HG03575 (cell line): ENCODE measurements at regions not wholly inside any gene's neighbourhood (a gene's known extent, or its start where the extent isn't known, plus 50 kb on each side); places are given as distances from the start of the nearest gene placed in this dataset.

Source experiments
- ATAC-seq: cut with Tn5 transposase; IDR thresholded peaks from one replicate; pipeline ENCODE4 v1.9.1; 2021; ENCODE audit not compliant: unreplicated experiment, insufficient number of reproducible peaks, low FRiP score; ENCODE audit errors: extremely low read depth

DNA sequence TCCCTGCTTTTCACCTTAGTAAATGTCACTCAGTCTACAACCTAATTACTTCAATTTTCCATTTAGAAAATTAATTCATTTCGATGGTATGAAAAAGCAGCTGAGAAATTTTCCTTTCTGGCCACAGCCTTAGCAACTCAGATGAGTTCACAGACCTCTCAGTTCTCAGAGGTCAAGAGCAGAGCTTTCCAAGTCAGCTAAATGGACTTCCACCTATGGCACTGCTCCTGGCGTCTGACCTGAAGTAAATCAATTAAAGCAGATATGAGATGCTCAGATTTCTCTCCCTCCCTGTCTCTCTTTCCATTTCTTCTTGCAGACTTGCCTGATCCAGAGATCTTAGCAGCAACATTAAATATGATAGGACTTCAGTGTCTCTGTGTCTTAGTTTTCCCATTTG is 412.6 kb downstream of the QKI start:
- no peak for ATAC-seq

- no peak for ATAC-seq
Observed at GRCh38 chr6:163826629-163827028, 412.1 kb downstream of the QKI start.

GRCh38 chr6:163825033-163825432 is 410.5 kb downstream of the QKI start:
- ATAC-seq = no peak

GRCh38 chr6:163823577-163823976 is 409.1 kb downstream of the QKI start:
- ATAC-seq = no peak

- ATAC-seq = no peak
Observed at GRCh38 chr6:163820745-163821458, 406.4 kb downstream of the QKI start.

DNA sequence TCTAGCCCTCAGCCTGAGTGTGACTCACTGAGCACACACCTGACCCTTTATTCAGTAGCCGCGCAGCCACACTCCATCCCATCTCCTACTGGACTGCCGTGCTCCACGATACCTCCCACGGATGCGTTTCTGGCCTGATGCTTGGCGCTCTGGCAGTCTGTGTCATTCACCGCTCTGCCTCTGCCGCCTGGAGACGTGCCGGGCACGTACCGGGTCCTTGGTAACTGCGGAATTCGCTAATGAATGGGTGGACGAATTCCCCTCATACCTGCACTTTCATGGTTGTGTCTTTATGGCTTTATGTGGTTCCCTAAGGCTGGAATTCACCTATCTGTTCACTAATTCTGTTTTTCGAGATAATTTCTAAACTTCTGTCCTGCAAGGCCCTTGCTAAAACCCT is 405.7 kb downstream of the QKI start:
- ATAC-seq = no peak

- ATAC-seq = no peak
Observed at GRCh38 chr6:163818719-163819118, 404.2 kb downstream of the QKI start.

GRCh38 chr6:163816441-163816840 is 401.9 kb downstream of the QKI start:
- no peak for ATAC-seq

DNA sequence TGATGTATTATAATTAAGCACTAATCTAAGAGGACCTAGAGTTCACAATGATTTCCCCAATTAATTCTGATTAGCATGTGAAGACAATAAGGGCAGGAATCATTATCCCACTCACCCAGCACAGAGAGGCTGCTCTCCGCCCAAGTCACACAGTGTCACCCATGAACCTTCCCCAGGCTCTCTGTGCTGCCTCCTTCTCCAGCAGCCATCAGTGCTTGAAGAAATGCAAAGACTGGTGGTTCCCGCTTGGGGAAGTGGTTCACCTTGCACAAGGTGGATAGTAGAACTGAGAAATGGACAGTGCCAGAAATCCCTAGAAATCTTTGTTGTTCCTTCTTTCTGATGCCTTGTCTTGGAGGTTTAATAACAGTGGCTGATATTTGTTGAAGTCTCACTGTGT is 401.3 kb downstream of the QKI start:
- ATAC-seq = no peak

DNA sequence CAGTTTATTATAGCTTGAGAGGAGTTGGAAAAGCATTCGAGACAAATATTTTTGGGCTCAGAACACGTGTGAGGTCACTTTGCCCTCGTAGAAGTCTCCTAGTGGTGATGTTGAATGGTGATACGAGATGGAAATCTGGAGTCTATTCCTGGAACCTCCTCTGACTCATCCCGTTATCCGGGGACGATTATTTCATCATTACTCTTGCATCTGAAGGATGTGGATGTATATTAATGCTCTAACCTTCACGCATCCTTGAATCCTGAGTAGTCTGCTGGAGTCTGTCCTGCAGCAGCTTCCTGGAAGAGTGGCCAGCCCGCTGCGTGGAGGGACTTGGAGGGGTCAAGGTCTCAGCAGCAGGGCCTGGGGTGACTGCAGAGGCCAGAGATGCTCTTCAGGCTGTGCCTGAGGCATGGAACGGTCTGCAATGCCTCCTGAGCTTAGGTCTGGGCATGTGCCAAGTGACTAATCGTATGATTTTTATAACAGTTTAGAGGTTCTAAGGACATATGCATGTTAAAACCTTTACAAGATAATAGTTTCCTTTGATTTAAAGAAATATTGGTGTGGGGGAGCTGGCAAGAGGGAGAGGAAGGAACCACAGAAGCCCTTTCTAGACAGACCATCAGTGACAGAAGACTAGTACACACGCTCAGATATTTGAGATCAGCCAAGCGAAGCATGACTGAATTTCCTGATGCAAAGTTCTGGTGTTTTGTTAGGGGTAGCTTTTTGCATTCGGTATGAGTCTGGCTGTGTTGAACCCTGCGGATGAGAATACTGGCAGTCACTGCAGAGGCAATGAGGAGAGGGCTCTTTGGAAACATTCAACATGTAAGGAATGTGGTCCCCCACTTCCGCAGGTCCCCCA is 400.2 kb downstream of the QKI start:
- ATAC-seq = no peak

GRCh38 chr6:163813979-163814493 is 399.5 kb downstream of the QKI start:
- no peak for ATAC-seq

DNA sequence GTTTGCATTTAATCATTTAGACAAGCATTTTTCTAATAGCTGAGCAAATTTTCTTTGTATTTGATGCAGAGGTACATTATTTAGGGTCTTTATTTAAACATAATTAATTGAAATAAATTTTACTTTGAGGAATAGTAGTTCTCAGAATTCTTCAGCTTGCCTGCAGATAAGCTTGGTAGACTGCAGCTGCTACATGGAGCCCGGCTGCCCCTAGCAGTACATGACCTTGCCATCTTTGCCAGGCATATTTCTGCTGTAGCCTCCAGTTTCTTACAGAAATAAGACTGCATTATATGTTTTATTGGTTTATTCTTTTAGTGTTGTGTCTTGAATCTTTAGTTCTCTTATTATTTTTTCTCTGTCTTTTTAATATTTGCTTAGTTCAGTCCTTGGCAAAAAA is 396.8 kb downstream of the QKI start:
- no peak for ATAC-seq

DNA sequence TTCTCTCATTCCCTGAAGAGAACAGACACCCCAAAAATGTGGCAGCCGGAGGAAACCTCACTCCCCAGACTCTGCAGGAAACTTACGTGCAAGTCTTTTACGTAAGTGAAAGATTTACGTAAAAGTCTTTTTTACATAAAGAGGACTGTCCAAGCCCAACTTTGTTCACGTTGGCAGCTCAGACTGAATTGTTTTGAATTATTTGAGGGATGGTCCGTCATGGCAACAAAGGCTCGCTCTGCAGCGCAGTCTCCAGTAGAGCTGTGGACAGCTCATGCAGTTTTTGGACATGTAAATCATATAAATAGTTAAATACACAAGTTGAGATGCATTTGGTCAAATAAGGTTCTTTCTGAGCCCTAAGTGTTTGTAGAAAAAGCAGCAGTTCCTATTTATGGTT is 394.8 kb downstream of the QKI start:
- ATAC-seq = no peak

GRCh38 chr6:163808871-163809270 is 394.4 kb downstream of the QKI start:
- no peak for ATAC-seq

DNA sequence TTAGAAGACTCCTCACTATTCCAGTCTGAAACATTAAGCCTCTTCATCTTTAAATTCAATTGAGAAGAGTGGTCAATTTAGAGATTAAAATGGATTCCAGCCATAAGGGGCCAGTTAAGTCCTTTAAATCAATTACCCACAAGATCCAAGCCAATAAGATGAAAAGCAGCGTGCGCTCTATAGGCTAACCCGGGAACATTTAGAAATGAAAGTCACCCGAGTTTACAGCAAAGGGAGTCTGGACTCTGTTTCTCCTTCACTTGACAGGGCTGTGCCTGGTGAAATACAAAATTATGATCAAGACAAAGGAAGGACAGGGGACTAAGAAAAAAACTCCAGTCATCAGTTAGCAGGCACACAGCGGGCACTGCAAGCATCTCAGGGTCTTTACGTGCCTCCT is 393.7 kb downstream of the QKI start:
- no peak for ATAC-seq

- ATAC-seq = no peak
Observed at GRCh38 chr6:163806755-163807499, 392.4 kb downstream of the QKI start.

GRCh38 chr6:163804991-163805390 is 390.5 kb downstream of the QKI start:
- no peak for ATAC-seq

- no peak for ATAC-seq
Observed at GRCh38 chr6:163802267-163802666, 387.7 kb downstream of the QKI start.

DNA sequence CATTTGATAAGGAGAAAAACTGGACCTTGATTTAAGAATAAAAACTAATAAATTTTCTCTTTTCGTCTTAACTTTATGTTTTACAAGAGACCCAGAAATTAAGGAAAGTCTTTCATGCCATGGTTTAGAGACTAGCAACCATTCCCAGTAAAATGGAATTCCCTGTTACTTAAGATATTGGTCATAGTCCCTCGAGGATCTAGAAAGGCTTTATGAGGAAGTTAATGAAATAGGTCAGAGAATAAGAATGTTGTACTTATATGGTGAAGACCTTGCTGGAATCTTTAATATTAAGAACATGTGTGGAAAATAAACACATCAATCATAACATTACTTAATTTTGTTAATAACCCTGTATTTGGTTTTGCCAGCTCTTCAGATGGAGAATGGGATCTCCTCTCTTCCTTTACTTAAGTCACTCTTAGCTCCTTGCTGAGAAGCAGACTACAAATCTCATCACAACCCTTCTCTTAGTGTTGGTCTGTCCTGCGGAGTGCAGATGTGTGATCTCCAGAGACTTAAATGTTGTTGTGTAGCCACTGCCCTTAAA is 382.9 kb downstream of the QKI start:
- ATAC-seq = no peak
